ENCODE measurements at regions not wholly inside any gene's neighbourhood (a gene's known extent, or its start where the extent isn't known, plus 50 kb on each side); places are given as distances from the start of the nearest gene placed in this dataset.

GRCh38 chr12:107429006-107429705 is 256.4 kb upstream of the PWP1 start:
- TF ChIP-seq REST (IDR thresholded peaks at IDR 0.05; ENCODE audit: unreplicated experiment) (no peak), POLR2AphosphoS5 (IDR thresholded peaks at IDR 0.05; ENCODE audit: low read depth) (no peak), CTCF (conservative IDR thresholded peaks at IDR 0.05; ENCODE audit: low read depth in 2 of 2) (no peak), EZH2 (IDR thresholded peaks at IDR 0.05; ENCODE audit: low read depth, unreplicated experiment) (no peak), JUNB (IDR thresholded peaks at IDR 0.05; ENCODE audit: unreplicated experiment) (no peak)

Data from GM23338 (cell line).